NCI-H226 (cell line): ENCODE measurements at regions not wholly inside any gene's neighbourhood (a gene's known extent, or its start where the extent isn't known, plus 50 kb on each side); places are given as distances from the start of the nearest gene placed in this dataset.
"Not testable (repeated sequence)": the region's sequence is repeated elsewhere in the genome, so short reads cannot be mapped to it uniquely, and the experiment has no call there.

Experiments used
- DNase-seq: peaks from one replicate; pipeline ENCODE4 v3.0.0-alpha.2; 2015

DNA sequence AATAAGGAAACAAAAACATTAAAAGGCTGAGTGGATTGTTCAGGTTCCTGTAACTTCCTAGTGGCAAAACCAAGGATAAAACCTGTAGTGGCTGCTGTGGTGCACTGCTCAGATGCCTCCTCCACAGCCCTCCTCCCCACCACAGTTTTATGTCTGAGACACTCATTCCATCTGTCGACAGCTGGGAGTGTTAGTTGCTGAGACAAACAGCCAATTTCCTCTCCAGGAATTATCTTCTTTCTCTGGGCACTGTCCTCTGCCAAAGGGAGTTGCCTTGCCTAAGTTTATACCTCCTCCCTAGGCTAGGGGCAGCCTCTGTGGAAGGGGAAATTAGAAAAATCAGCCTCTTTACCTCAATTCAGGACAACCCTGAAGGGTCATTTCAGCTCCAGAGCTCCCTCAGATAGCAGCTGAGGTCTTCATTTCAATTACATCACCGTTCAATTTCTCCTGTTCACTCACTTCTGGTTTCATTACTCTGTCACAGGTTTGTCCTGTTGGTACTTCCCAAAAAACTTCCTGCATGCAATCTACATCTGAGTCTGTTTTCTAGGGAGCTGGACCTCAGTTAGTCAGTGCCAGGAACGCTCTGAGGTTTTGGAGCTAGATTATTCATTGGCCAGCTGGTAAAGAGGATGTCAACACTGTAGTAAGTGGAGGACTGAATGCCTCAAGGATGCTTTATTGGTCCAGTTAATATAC lies 74.9 kb upstream of the ATP2B1 start:
- peak; percentile 72 for DNase-seq

DNA sequence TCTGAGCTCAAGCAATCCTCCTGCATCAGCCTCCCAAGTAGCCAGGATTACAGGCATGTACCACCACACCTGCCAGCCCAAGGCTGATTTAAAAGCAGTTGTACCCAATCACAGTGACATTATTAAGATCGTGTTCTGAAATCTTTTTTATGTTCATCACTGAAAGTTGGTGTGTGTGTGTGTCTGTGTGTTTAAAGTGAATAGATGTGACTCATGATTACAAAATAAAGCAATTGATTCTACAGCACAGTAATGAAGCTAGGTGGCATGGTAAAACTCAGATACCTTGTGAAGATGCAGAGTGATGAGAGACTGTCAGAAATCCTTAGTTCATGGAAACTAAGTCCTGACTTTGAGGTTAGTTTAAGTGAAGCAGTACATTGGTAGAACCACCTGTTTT lies 74.2 kb upstream of the ATP2B1 start:
- DNase-seq, result no peak

DNA sequence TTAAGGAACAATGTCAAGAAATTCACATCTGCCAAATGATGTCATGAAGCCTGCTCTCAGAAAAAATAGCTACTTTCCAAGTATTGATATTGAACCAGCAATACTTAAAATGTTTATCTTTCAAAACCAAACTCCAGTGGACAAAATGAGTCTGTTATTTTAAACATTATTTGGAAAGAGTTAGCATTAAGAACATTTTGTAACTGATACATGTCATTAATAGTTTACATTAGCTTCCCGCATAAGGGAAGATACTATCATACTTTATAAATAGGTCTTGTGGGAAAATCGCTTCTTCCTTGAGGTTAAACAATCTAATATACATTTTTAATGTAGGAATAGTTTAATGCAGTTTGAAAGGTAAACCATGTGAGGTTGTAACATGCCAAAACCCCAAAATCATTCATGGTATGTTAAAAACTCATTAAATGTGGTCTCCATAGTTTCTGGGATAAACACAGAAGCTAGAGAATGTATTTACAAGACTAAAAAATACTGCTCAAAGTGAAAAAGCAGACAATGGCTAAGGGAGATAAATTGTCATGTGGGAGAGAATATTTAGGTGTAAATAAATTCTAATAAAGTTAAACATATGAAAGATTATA lies 73.4 kb upstream of the ATP2B1 start:
- no peak for DNase-seq

DNA sequence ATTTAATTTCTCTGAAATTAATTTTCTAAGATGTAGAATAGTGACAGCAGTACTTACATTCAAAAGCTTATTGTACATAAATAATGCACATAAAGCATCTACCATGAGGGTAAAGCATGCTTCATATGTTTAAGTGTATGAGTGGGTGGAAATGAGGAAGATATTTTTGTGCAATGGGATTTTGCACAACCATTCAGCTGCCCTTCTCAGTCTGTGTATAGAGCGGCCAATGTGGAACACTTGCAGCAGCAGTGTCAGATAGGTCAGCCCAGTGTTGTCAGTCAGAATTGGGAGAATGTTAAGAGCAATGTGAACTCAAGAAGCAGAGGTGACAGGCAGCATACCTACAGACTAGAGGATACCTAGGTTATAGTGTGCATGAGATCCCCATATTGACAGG lies 72.5 kb upstream of the ATP2B1 start:
- no peak for DNase-seq

DNA sequence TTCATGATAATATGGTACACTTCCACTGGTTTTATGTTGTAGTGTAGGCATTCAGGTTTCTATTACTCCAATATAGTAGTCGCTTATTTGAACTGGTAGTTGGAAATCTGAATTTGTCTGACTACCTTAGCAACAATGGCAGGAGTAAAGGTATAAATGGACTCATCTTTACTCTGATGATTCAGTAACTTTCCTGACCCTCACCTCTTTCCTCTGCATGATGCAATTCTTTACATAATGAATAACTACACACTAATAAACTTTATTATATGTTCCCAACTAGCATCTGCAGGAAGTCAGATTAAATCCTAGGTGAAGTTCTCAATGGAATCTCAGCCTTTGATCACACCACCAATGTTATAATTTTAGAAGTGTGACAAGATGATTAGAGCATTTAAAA lies 70.5 kb upstream of the ATP2B1 start:
- DNase-seq, result no peak

DNA sequence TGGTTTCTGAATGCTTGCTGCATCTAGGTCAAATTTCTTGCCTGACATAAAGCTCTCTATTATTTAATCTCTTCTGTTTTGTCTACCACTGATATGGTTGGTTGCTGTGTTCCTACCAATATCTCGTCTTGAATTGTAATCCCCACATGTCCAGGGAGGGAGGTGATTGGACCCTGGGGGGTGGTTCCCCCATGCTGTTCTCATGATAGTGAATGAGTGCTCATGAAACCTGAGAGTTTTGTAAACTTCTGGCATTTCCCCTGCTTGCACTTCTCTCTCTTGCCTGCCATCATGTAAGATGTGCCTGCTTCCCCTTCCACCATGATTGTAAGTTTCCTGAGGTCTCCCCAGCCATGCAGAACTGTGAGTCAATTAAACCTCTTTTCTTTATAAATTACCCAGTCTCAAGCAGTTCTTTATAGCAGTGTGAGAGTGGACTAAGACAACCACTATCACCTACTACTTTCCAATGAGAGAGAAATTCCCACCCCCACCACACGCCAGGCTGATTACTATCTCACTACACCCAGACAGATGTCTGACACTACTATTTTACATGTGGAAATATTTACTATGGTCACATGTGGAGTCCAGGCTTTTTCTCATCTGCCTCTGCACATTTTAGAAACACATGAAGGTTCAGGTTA lies 69.2 kb upstream of the ATP2B1 start:
- no peak for DNase-seq

DNA sequence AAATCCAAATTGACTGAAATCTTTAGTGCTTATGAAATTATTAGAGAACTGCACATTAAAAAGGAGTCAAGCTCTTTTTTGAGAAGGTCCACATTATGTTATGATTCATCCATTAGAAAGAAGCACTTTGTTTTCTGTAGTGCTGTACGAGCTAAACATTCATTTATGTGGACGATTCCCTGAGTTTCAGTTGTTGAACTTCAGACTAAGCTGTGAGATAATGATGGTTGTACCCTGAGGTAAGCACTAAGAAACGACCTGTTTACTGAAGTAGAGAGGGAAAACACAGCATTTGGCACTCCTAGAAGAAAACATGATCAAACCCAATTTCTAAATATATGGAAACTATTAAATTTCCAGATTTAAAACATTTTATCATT lies 67.3 kb upstream of the ATP2B1 start:
- DNase-seq, result no peak

DNA sequence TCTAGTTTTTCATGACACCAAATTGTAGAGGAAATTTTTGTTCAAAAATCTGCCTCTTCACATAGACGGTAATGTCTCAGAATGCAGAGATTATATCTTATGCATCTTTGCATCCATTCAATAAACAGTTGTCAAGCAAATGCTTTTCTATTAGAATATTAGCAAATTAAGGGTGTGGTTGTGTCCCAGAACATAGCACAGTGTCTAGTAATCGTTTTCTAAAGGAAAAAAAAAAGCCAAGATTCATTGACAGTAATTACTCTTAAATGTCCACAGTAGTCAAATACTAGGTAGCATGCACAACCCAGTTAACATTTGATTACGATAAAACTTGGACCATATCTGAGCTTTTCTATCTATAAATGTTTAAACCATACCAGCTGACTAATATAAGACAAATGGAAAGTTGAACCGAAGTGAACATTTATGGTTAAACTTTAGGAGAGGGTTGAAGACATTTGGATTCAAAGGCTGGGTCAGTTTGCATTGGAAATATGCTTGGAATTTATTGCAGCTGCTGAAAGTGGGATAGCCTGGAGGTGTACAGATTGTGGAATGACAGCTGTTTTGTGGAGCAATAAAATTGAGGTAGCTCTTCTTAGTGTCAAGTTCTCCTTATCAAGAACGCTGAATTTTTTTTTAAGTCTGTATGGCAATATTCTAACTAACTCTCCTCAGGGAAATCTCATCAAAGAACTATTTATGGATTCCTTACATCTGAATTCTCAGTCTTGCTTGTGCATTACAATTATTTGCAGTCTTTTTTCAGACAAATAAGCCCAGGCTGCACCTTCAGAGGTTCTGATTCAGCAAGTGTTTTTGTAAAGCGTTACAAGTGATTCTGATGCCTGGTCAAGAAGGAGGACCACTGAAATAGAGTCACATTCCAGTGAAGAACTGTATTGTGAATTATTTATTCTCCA lies 66.7 kb upstream of the ATP2B1 start:
- DNase-seq, result peak; percentile 56

DNA sequence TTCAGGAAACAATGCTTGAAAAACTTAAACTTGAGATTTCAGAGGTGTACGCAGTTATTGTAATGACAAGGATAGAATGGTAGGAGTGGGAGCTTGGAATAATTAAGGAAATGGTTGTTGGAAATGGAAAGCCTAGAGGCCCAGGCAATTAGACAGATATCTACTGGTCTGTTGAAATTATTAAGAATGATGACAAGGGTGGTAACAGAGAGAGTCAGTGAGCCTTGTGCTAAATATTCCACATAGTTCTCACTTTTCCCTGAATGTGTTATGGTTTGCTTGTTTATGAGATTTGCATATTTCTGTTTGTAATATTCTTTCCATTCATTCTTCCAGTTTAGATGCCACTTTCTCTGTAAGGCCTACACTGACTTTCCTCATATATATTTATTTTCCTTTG lies 66.0 kb upstream of the ATP2B1 start:
- DNase-seq, result no peak

DNA sequence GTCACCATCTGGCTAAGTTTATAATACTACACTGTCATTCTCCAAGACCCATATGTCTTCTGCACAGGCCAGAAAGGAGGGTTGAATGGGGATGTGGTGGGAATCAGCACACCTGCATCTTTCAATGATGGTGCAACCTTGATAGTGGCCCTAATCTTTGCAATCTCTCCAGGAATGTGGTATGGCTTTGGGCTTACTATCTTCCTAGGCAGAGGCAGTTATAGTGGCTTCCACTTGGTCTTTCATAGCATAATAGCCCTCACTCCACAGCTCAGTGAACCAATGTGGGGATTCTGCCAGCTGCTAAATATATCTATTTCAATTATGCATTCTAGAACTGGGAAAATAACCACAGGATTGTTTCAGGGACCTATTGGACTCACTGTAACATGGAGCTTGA lies 61.8 kb upstream of the ATP2B1 start:
- no peak for DNase-seq

DNA sequence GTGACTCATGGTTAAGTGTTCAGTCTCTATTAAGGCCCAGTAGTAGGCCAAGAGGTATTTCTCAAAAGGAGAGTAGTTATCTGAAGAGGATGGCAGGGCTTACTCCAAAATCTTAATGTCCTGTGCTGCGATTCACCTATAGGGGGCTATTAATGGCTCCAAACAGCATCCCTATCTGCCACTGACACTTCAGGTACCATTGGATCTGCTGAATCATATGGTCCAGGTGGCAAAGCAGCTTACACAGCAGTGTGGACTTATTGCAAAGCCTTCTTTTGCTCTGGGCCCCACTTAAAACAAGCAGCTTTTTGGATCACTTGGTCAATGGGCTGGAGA lies 60.8 kb upstream of the ATP2B1 start:
- no peak for DNase-seq

DNA sequence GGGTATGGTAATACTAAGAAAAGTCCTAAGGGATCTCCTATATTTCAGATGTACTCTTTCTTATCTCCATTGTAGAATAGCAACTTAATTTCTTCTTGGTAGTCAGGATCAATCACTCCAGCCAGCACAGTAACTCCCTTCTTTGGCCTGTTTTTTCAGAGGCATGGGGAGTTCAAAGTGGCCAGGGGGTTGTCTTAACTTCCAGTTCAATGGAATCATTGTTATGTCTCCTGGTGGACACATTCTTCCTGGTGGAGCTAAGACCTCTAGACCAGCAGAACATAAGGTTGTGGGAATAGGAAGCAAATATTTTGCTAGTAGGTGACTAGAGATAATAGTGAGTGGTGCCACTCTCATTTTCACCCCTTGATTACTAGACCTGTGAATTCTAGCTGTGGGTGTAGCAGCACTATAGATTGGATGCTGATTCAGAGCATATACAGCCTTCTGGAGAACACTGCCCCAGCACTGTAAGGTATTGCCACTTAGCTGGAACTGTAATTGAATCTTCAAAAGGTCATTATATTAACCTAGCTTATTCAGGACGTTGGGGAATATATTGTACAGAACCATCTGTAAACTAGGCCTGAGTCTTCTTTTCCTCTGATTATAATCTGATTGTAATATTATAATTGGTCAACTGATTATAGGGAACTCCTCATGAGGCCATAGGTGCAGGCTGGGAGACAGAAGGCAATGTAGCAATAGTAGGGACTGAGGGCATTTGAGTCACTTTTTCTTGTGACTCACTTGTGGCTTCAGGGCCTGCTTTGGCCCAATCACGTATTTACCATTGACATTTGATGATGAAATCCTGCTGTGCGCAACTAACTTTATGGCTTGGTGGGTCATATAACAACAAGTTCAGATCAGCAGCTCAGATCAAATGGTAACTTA lies 60.2 kb upstream of the ATP2B1 start:
- DNase-seq, result peak; percentile 52

DNA sequence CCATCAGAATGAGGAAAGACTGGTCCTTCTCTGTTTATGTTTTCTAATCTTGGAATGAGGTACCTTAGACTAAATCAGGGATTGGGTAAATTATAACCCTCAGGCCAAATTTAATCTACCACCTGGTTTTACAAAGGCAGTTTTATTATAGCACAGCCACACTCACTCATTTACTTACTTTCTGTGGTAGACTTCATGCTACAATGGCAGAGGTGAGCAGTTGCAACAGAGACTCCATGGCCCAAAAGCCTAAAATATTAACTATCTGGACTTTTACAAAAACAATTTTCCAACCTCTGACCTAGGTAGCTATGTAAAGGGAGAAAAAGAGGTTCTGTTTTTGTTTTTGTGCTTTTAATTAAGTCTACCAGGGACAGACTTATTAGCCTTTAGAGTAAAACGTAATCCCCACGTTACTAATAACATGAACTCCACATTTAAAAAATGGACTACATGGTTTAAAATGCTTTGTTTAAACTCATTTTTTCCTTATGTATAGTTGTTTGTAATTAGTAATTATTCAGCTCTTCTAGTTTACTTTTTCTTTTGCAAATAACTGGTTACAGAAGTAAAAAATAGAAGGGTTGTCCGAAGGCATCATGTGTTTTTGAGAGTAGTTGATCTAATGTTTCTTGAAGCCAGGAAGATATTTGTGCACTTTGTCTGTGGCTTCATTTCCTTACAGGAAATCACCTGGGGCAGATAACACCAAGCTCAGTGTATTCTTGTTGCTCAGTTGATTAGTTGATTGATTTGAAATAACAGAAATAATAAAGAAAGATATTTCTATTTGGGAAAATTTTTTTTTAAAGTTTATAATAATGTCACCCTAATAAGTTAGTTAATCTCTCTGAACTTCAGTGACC lies 57.6 kb upstream of the ATP2B1 start:
- DNase-seq, result no peak

DNA sequence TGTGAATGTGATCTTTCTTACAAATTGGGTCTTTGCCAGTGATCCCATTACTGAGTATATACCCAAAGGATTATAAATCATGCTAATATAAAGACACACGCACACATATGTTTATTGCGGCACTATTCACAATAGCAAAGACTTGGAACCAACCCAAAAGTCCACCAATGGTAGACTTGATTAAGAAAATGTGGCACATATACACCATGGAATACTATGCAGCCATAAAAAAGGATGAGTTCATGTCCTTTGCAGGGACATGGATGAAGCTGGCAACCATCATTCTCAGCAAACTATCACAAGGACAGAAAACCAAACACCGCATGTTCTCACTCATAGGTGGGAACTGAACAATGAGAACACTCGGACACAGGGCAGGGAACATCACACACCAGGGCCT lies 55.5 kb upstream of the ATP2B1 start:
- DNase-seq, result not testable (repeated sequence)

DNA sequence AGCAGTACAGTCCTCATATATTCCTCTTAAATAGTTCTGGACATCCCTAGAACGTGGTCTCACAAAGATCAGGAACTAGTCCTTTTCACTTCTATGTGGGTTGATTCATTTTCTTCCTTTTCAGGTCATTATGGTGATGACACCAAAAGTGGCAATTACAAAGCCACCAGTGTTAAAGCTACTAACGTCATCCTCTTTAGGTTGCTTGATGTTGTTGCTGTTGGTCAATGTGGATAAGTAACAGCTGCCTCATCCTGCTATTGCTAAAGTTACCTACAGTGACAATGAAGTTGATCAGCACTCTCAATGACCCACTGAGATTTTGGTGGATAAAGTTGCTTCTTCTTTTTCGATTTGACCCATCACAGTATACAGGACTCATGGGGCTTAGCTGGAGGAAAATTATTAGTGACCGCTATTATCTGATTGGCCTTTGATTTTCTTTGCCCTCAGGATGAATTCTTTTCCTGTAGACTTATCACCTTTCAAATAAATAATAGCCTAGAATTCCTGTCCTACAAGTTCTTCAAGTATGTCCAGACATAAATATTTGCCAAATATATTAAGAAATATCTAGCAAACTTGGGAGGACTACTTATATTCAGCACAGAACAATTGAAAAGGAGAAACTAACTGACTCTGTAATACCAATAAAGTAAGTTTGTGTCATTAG lies 54.0 kb upstream of the ATP2B1 start:
- DNase-seq, result no peak

DNA sequence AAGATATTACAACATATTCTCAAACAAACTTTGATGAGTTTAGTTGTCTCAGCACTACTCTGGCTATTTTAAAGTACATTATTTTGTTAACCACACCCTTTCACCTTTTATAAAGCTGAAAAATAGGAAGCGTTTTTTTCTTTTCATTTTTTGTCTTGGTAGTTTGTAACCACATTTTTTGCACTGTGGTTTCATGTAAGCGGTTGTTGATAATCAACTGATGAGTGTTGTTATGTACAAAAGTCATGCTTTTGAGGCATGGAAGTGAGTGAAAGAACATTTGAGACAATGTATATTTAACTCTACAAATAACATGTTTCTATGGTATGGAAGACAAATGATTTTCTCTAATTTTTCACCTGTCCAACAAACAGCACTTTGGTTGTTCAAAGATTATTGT lies 52.1 kb upstream of the ATP2B1 start:
- no peak for DNase-seq
